ENCODE measurements at regions not wholly inside any gene's neighbourhood (a gene's known extent, or its start where the extent isn't known, plus 50 kb on each side); places are given as distances from the start of the nearest gene placed in this dataset.

GRCh38 chr3:18071833-18072232 is 329.4 kb upstream of the TBC1D5 start:
- no peak for DNase-seq

- no peak for DNase-seq
These were observed 328.5 kb upstream of the TBC1D5 start for GRCh38 chr3:18070944-18071343.

GRCh38 chr3:18070231-18070630 is 327.8 kb upstream of the TBC1D5 start:
- DNase-seq = no peak

- DNase-seq = no peak
These were observed 327.1 kb upstream of the TBC1D5 start for GRCh38 chr3:18069568-18069967.

GRCh38 chr3:18066899-18067582 is 324.6 kb upstream of the TBC1D5 start:
- no peak for DNase-seq

GRCh38 chr3:18064586-18064985 is 322.2 kb upstream of the TBC1D5 start:
- DNase-seq = no peak

- DNase-seq = no peak
These were observed 320.2 kb upstream of the TBC1D5 start for GRCh38 chr3:18062657-18063025.

- no peak for DNase-seq
These were observed 319.6 kb upstream of the TBC1D5 start for GRCh38 chr3:18061737-18062656.

GRCh38 chr3:18058666-18059065 is 316.2 kb upstream of the TBC1D5 start:
- no peak for DNase-seq

GRCh38 chr3:18057471-18058091 is 315.1 kb upstream of the TBC1D5 start:
- DNase-seq = no peak

- no peak for DNase-seq
These were observed 312.2 kb upstream of the TBC1D5 start for GRCh38 chr3:18054625-18055024.

GRCh38 chr3:18051306-18051705 is 308.9 kb upstream of the TBC1D5 start:
- no peak for DNase-seq

GRCh38 chr3:18049096-18049495 is 306.7 kb upstream of the TBC1D5 start:
- DNase-seq = no peak

GRCh38 chr3:18047052-18047451 is 304.6 kb upstream of the TBC1D5 start:
- DNase-seq = no peak

GRCh38 chr3:18046131-18046915 is 303.9 kb upstream of the TBC1D5 start:
- DNase-seq = no peak

GRCh38 chr3:18044971-18045880 is 302.8 kb upstream of the TBC1D5 start:
- DNase-seq = peak in 1 of 2 experiments; percentile 27

GRCh38 chr3:18044191-18044590 is 301.8 kb upstream of the TBC1D5 start:
- no peak for DNase-seq

- no peak for DNase-seq
These were observed 294.0 kb upstream of the TBC1D5 start for GRCh38 chr3:18036450-18036815.

- DNase-seq = peak in 1 of 2 experiments; percentile 8
These were observed 293.4 kb upstream of the TBC1D5 start for GRCh38 chr3:18035641-18036449.

- peak in 1 of 2 experiments; percentile 90 for DNase-seq
These were observed 291.2 kb upstream of the TBC1D5 start for GRCh38 chr3:18033581-18034108.

All from NCI-H1930 (cell line).